HG03060 (cell line): ENCODE measurements at regions not wholly inside any gene's neighbourhood (a gene's known extent, or its start where the extent isn't known, plus 50 kb on each side); places are given as distances from the start of the nearest gene placed in this dataset.

Source experiments
- ATAC-seq: cut with Tn5 transposase; IDR thresholded peaks from one replicate; pipeline ENCODE4 v1.9.1; 2021; ENCODE audit warnings: low read depth, moderate number of reproducible peaks; ENCODE audit not compliant: unreplicated experiment

GRCh38 chr9:94159069-94159939 lies 75.0 kb downstream of the PTPDC1 start:
- ATAC-seq: no peak

GRCh38 chr9:94160594-94161501 lies 76.6 kb downstream of the PTPDC1 start:
- no peak for ATAC-seq

- no peak for ATAC-seq
These were observed 77.4 kb downstream of the PTPDC1 start for GRCh38 chr9:94161673-94162072.

- no peak for ATAC-seq
These were observed 80.7 kb downstream of the PTPDC1 start for GRCh38 chr9:94164806-94165549.

- ATAC-seq: peak; percentile 81
These were observed 81.5 kb downstream of the PTPDC1 start for GRCh38 chr9:94165592-94166235.

- ATAC-seq: peak; percentile 29
These were observed 82.1 kb downstream of the PTPDC1 start for GRCh38 chr9:94166236-94166975.

GRCh38 chr9:94166976-94167346 lies 82.7 kb downstream of the PTPDC1 start:
- no peak for ATAC-seq

GRCh38 chr9:94167376-94167890 lies 83.2 kb downstream of the PTPDC1 start:
- ATAC-seq: no peak

GRCh38 chr9:94168203-94169000 lies 84.1 kb downstream of the PTPDC1 start:
- no peak for ATAC-seq

- ATAC-seq: no peak
These were observed 85.7 kb downstream of the PTPDC1 start for GRCh38 chr9:94169968-94170367.

GRCh38 chr9:94173632-94174031 lies 85.5 kb upstream of the ZNF169 start:
- no peak for ATAC-seq

GRCh38 chr9:94174164-94174563 lies 84.9 kb upstream of the ZNF169 start:
- ATAC-seq: no peak

- ATAC-seq: no peak
These were observed 83.4 kb upstream of the ZNF169 start for GRCh38 chr9:94175669-94176068.

- no peak for ATAC-seq
These were observed 82.5 kb upstream of the ZNF169 start for GRCh38 chr9:94176608-94177007.

GRCh38 chr9:94178927-94179326 lies 80.2 kb upstream of the ZNF169 start:
- peak; percentile 48 for ATAC-seq

- no peak for ATAC-seq
These were observed 77.5 kb upstream of the ZNF169 start for GRCh38 chr9:94181408-94182181.

- no peak for ATAC-seq
These were observed 76.6 kb upstream of the ZNF169 start for GRCh38 chr9:94182532-94182931.
